Coronary artery (tissue), 2 donors: ENCODE measurements at regions not wholly inside any gene's neighbourhood (a gene's known extent, or its start where the extent isn't known, plus 50 kb on each side); places are given as distances from the start of the nearest gene placed in this dataset.

Experiments
- DNase-seq: peaks from one replicate; pipeline ENCODE4 v3.0.0-alpha.2; 2017; ENCODE audit warnings: low spot score
- H3K27ac ChIP-seq, 2 donors: fragments of 200-600 bp; sonication (generic); one replicate each; pipeline ENCODE4 v1.5.1; 2016 to 2019
- H3K4me3 ChIP-seq: fragments of 200-600 bp; sonication (generic); 2 replicates; pipeline ENCODE4 v1.5.1; 2016; ENCODE audit warnings: mild to moderate bottlenecking, moderate library complexity
- CTCF ChIP-seq: fragments of 200-600 bp; sonication (generic); IDR thresholded peaks from one replicate; pipeline ENCODE4 v1.5.1; 2019; ENCODE audit warnings: antibody characterized with exemption

DNA sequence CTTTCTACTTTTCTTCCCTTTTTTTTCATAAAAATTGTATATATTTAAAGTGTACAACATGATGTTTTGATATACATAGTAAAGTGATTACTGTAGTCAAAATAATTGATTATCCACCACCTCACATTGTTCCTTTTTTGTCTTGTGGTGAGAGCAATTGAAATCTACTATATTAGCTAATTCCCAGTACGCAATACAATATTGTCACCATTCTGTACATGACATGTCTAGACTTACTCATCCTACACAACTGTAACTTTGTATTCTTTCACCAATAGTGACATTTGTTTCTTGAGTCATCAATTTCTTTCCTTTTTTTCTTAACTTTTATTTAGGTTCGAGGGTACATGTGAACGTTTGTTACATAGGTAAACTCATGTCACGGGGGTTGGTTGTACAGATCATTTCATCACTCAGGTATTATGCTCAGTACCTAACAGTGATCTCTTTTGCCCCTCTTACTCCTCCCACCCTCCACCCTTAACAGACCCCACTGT, 265.2 kb downstream of the KCNRG start:
- no peak for TF ChIP-seq CTCF
- no peak overlapping the region for H3K27ac ChIP-seq
- DNase-seq = no peak
- no peak overlapping the region for H3K4me3 ChIP-seq

DNA sequence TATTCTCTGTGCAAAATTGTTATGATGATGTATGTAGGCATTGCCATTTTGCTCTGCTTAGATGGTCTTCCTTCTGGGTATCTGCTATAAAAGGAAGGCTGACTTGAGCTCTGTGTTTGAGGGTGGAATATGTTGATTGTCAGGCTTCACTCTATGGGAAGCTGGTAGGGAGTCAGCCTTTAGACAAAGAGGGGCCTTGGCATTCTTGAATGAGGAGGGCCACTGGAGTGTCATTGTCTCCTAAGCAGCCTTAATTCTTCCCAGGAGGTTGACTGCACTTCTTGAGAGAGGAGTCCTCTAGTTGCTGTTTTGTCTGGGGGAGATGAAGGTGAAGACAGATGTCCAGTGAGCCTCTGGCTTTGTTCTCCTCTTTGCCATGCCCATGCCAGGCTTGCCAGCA, 266.8 kb downstream of the KCNRG start:
- Histone ChIP-seq H3K27ac (no peak overlapping the region), H3K4me3 (no peak overlapping the region)
- no peak for TF ChIP-seq CTCF
- DNase-seq = no peak

DNA sequence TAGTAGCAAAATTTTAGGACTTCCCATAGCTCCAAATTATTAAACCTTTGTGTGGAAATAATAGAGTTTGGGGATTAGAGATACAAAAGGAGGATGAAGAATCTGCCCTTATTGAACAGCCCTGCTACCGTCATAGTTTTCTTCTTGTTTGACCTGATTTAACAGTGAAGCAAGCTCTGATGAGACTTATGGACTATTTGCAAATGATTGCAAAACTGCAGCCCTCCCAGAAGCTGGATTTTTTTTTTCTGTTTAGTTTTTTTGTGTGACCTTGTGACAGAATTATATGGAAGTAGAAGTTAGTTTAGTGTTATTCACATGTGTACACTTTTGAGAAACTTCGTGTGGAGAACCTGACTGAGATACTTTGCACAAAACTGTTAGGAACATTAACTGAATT, 267.8 kb downstream of the KCNRG start:
- Histone ChIP-seq H3K4me3 (no peak overlapping the region), H3K27ac (no peak overlapping the region)
- TF ChIP-seq CTCF = no peak
- DNase-seq = no peak

- Histone ChIP-seq H3K27ac (no peak overlapping the region), H3K4me3 (no peak overlapping the region)
- TF ChIP-seq CTCF = no peak
- no peak for DNase-seq
Measured at GRCh38 chr13:50284540-50284939, 269.3 kb downstream of the KCNRG start.

GRCh38 chr13:50285283-50285682, 270.0 kb downstream of the KCNRG start:
- no peak for DNase-seq
- TF ChIP-seq CTCF = no peak
- Histone ChIP-seq H3K27ac (no peak overlapping the region), H3K4me3 (no peak overlapping the region)

- Histone ChIP-seq H3K27ac (no peak overlapping the region), H3K4me3 (no peak overlapping the region)
- no peak for DNase-seq
- no peak for TF ChIP-seq CTCF
Measured at GRCh38 chr13:50286324-50286723, 271.1 kb downstream of the KCNRG start.

DNA sequence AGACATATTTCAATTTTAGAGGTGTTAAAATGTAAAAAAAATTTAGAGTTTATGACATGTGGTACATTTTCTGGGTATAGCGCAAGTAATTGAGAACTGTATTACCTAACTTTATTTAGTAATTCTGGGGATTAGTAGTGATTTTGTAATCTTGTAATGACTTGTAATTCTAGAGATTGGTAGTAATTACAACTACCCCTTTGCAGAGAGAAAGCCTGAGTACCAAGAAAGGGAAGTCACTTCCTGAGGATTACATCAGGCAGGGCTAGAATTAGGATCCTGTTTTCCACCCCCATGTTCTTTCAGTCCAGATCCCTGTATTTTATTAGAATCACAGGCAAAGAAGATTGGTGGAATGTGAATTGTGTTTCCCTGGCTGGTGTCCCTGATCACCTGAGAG, 274.9 kb downstream of the KCNRG start:
- DNase-seq = no peak
- Histone ChIP-seq H3K27ac (no peak overlapping the region), H3K4me3 (no peak overlapping the region)
- TF ChIP-seq CTCF = no peak
